OCI-LY7 (cell line): ENCODE measurements at regions not wholly inside any gene's neighbourhood (a gene's known extent, or its start where the extent isn't known, plus 50 kb on each side); places are given as distances from the start of the nearest gene placed in this dataset.

Experiments
- BruUV-seq: library from RNA; stranded (reverse); fragments of 400-500 nt; replicated peaks from 2 replicates; lab custom pipeline; 2021; lab: Mats Ljungman, UMichigan
- CTCF ChIA-PET: fragments of 300-600 bp; sonication (Branson Sonifier 250); formaldehyde crosslinking; loops from one replicate; lab custom pipeline; 2022; ENCODE audit warnings: antibody characterized with exemption; ENCODE audit not compliant: unreplicated experiment; lab: Charles Lee
- POLR2A ChIA-PET: fragments of 300-600 bp; sonication (Branson Sonifier 250); formaldehyde crosslinking; loops from one replicate; lab custom pipeline; 2022; ENCODE audit warnings: antibody characterized with exemption; lab: Charles Lee
- DNase-seq: peaks from one replicate; pipeline ENCODE4 v3.0.0-alpha.2; 2015; ENCODE audit warnings: low spot score
- H2AFZ ChIP-seq: fragments of 200-600 bp; sonication (generic), shearing (Covaris generic); 2 replicates; pipeline ENCODE4 v1.6.1; 2014; ENCODE audit warnings: mild to moderate bottlenecking, antibody characterized with exemption, low read length, moderate library complexity
- H3K27ac ChIP-seq: fragments of 200-600 bp; sonication (generic); 2 replicates; pipeline ENCODE4 v1.5.1; 2014; ENCODE audit warnings: mixed run types, low read depth, mild to moderate bottlenecking, moderate library complexity, low read length, inconsistent platforms; ENCODE audit not compliant: poor library complexity, severe bottlenecking
- H3K36me3 ChIP-seq: fragments of 200-600 bp; sonication (generic); 2 replicates; pipeline ENCODE4 v1.6.1; 2014; ENCODE audit warnings: mild to moderate bottlenecking, antibody characterized with exemption, low read length, moderate library complexity, mixed read lengths; ENCODE audit not compliant: insufficient read depth
- H3K4me1 ChIP-seq: fragments of 200-600 bp; sonication (generic); 2 replicates; pipeline ENCODE4 v1.5.1; 2014; ENCODE audit warnings: mild to moderate bottlenecking, low read length; ENCODE audit not compliant: insufficient read depth, poor library complexity, severe bottlenecking
- H3K4me2 ChIP-seq: fragments of 200-600 bp; sonication (generic); 2 replicates; pipeline ENCODE4 v1.6.1; 2014; ENCODE audit warnings: mild to moderate bottlenecking, low read length
- H3K4me3 ChIP-seq: fragments of 200-600 bp; sonication (generic); 2 replicates; pipeline ENCODE4 v1.5.1; 2014; ENCODE audit warnings: mild to moderate bottlenecking, low read depth, low read length; ENCODE audit not compliant: poor library complexity, severe bottlenecking
- H3K79me2 ChIP-seq: fragments of 200-600 bp; sonication (generic); 2 replicates; pipeline ENCODE4 v1.6.1; 2016; ENCODE audit warnings: low read depth, mild to moderate bottlenecking, low read length, moderate library complexity, mixed read lengths; ENCODE audit not compliant: insufficient read depth
- H3K9me2 ChIP-seq: fragments of 200-600 bp; sonication (generic); 2 replicates; pipeline ENCODE4 v1.6.1; 2016; ENCODE audit warnings: mild to moderate bottlenecking, low read length, mixed read lengths; ENCODE audit not compliant: insufficient read depth
- H3K9me3 ChIP-seq: fragments of 200-600 bp; sonication (generic); 2 replicates; pipeline ENCODE4 v1.6.1; 2014; ENCODE audit warnings: mild to moderate bottlenecking, mixed run types, low read length, mixed read lengths
- H4K20me1 ChIP-seq: fragments of 200-600 bp; sonication (generic); 2 replicates; pipeline ENCODE4 v1.6.1; 2014; ENCODE audit warnings: mild to moderate bottlenecking, antibody characterized with exemption, low read length, moderate library complexity, mixed read lengths; ENCODE audit not compliant: insufficient read depth
- EZH2phosphoT487 ChIP-seq: fragments of 200-600 bp; sonication (generic); IDR thresholded peaks from 2 replicates; pipeline ENCODE4 v1.6.1; 2018; ENCODE audit warnings: low read depth, borderline replicate concordance, mild to moderate bottlenecking, mixed run types, antibody characterized with exemption, low read length, moderate library complexity, mixed read lengths
- intact Hi-C: fragments of 100-400 bp; cut with micrococcal nuclease; formaldehyde crosslinking; loops from one replicate; pipeline ENCODE4 v1.10.0; 2022; ENCODE audit not compliant: unreplicated experiment
- TF ChIP-seq, protein P1 (sequence below): fragments of 200-600 bp; sonication (generic); conservative IDR thresholded peaks from 2 replicates; pipeline ENCODE4 v1.5.1; 2014; ENCODE audit warnings: mild to moderate bottlenecking, antibody characterized with exemption, low read length, moderate library complexity, mixed read lengths

DNA sequence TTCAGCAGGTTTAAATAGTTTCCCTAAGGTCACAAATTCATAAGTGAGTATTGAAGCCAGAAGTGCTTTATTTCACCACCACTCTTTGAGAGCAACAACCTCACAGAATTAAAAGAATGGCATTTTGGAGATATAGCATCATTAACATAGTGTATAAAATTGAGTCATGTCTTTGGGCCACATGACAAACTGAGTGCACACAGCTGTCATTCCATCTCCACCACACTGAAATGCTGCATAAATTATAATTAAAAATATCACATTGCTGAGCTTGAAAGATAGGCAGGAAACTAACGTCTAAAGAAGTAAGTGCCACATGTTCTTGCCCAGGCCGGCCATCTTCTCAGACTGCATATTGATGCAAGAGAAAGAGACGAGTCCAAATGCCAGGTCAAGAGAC is 897.9 kb upstream of the CNTNAP5 start:
- H3K27ac ChIP-seq, result no peak overlapping the region
- TF ChIP-seq, protein P1, sequence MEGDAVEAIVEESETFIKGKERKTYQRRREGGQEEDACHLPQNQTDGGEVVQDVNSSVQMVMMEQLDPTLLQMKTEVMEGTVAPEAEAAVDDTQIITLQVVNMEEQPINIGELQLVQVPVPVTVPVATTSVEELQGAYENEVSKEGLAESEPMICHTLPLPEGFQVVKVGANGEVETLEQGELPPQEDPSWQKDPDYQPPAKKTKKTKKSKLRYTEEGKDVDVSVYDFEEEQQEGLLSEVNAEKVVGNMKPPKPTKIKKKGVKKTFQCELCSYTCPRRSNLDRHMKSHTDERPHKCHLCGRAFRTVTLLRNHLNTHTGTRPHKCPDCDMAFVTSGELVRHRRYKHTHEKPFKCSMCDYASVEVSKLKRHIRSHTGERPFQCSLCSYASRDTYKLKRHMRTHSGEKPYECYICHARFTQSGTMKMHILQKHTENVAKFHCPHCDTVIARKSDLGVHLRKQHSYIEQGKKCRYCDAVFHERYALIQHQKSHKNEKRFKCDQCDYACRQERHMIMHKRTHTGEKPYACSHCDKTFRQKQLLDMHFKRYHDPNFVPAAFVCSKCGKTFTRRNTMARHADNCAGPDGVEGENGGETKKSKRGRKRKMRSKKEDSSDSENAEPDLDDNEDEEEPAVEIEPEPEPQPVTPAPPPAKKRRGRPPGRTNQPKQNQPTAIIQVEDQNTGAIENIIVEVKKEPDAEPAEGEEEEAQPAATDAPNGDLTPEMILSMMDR, result no peak
- TF ChIP-seq EZH2phosphoT487, result no peak
- no peak for DNase-seq
- BruUV-seq, result no TSS peak
- no peaks in the 10 kb centered on the region for H3K36me3 ChIP-seq
- H3K9me3 ChIP-seq, result no peaks in the 10 kb centered on the region
- H3K4me3 ChIP-seq, result no peak overlapping the region
- ChIA-PET POLR2A (interaction anchor here (0.8 kb wide), 1 partner anchor 542 kb away, joined by 3 read pairs; no protein-coding TSS in a partner anchor), CTCF (no interaction called here)
- H3K4me1 ChIP-seq, result no peaks in the 10 kb centered on the region
- no peaks in the 10 kb centered on the region for H4K20me1 ChIP-seq
- intact Hi-C loops, result no loop called here
- no peaks in the 10 kb centered on the region for H3K79me2 ChIP-seq
- H3K9me2 ChIP-seq, result no peaks in the 10 kb centered on the region
- no peak overlapping the region for H2AFZ ChIP-seq
- no peak overlapping the region for H3K4me2 ChIP-seq

DNA sequence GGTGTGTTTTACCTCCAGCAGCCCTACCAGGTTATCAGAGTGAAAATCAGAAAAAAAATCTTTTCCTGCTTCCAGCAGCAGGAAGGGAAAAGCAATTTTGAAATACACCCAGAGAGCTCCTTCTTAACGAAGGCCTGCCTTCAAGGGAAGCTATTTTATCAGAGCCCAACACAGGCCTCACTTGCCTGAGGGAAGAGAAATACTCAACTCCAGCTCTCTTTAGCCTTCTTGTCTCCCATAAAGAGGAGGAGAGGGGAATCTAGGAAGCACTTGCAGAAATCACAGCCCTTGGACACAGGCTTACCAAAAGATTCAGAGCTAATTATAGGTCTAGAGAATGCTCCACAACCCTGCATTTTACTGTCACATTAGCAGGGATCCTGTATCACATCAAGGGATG is 896.1 kb upstream of the CNTNAP5 start:
- Histone ChIP-seq H3K27ac (no peak overlapping the region), H3K4me2 (no peak overlapping the region), H3K4me1 (no peaks in the 10 kb centered on the region), H3K4me3 (no peak overlapping the region), H3K36me3 (no peaks in the 10 kb centered on the region), H3K9me2 (no peaks in the 10 kb centered on the region), H3K9me3 (no peaks in the 10 kb centered on the region), H2AFZ (no peak overlapping the region), H3K79me2 (no peaks in the 10 kb centered on the region), H4K20me1 (no peaks in the 10 kb centered on the region)
- ChIA-PET CTCF (no interaction called here), POLR2A (no interaction called here)
- intact Hi-C loops, result no loop called here
- DNase-seq, result no peak
- BruUV-seq, result no TSS peak
- TF ChIP-seq EZH2phosphoT487, result no peak
- TF ChIP-seq, protein P1, result no peak

DNA sequence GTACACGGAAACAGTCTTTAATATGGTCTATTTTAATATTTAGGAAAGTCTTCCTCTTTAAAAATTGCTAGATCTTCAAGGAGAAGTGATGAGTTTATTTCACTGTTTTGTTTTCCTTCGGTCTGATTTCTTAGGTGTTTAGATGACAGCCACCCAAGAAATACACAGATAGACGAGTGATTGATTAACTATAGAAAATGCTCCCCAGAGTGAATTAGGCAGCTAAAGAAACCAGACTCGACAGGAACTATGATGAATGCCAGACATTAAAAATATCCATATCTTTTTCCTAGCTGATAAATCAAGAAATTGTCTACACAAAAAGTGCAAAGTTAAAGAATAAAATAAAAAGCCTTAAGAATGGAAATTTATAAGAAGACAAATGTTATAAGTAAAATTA is 888.7 kb upstream of the CNTNAP5 start:
- Histone ChIP-seq H3K27ac (no peak overlapping the region), H3K4me2 (no peak overlapping the region), H3K4me3 (no peak overlapping the region), H3K79me2 (no peaks in the 10 kb centered on the region), H4K20me1 (no peaks in the 10 kb centered on the region), H3K36me3 (no peaks in the 10 kb centered on the region), H3K9me3 (no peaks in the 10 kb centered on the region), H2AFZ (no peak overlapping the region), H3K4me1 (no peaks in the 10 kb centered on the region), H3K9me2 (no peaks in the 10 kb centered on the region)
- ChIA-PET CTCF (no interaction called here), POLR2A (no interaction called here)
- intact Hi-C loops, result no loop called here
- TF ChIP-seq, protein P1, result no peak
- TF ChIP-seq EZH2phosphoT487, result no peak
- DNase-seq, result no peak
- BruUV-seq, result no TSS peak
